ENCODE measurements at regions not wholly inside any gene's neighbourhood (a gene's known extent, or its start where the extent isn't known, plus 50 kb on each side); places are given as distances from the start of the nearest gene placed in this dataset.

DNA sequence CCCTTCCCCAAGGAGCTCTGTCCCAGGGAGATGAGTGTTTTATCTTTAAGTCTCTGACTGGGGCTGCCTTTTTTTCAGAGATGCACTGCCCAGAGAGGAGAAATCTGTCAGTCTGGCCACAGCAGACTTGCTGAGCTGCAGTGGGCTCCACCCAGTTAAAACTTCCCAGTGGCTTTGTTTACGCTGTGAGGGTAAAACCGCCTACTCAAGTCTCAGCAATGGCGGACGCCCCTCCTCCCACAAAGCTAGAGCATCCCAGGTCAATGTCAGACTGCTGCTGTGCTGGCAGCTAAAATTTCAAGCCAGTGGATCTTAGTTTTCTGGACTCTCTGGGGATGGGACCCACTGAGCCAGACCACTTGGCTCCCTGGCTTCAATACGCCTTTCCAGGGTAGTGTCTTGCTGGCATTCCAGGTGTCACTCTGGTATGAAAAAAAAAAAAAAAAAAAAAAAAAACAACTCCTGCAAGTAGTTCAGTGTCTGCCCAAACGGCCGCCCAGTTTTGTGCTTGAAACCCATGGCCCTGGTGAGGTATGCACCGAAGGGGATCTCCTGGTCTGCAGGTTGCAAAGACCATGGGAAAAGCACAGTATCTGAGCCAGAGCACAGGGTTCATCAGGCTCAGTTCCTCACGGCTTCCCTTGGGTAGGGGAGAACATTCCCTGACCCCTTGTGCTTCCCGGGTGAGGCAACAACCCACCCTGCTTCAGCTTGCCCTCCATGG, 1616.1 kb upstream of the ADGRL3 start:
- H3K9me3 ChIP-seq: no peaks in the 10 kb centered on the region
- no peaks in the 10 kb centered on the region for H3K4me1 ChIP-seq
- ATAC-seq: no peak
- no peaks in the 10 kb centered on the region for H3K36me3 ChIP-seq
- H3K27ac ChIP-seq: no peak overlapping the region
- TF ChIP-seq, protein P1, sequence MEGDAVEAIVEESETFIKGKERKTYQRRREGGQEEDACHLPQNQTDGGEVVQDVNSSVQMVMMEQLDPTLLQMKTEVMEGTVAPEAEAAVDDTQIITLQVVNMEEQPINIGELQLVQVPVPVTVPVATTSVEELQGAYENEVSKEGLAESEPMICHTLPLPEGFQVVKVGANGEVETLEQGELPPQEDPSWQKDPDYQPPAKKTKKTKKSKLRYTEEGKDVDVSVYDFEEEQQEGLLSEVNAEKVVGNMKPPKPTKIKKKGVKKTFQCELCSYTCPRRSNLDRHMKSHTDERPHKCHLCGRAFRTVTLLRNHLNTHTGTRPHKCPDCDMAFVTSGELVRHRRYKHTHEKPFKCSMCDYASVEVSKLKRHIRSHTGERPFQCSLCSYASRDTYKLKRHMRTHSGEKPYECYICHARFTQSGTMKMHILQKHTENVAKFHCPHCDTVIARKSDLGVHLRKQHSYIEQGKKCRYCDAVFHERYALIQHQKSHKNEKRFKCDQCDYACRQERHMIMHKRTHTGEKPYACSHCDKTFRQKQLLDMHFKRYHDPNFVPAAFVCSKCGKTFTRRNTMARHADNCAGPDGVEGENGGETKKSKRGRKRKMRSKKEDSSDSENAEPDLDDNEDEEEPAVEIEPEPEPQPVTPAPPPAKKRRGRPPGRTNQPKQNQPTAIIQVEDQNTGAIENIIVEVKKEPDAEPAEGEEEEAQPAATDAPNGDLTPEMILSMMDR (IDR thresholded peaks at IDR 0.05): no peak
- no peaks in the 10 kb centered on the region for H3K27me3 ChIP-seq
- no peak for DNase-seq
- H3K4me3 ChIP-seq: no peak overlapping the region
- intact Hi-C loops (cut with DNase I): no loop called here

DNA sequence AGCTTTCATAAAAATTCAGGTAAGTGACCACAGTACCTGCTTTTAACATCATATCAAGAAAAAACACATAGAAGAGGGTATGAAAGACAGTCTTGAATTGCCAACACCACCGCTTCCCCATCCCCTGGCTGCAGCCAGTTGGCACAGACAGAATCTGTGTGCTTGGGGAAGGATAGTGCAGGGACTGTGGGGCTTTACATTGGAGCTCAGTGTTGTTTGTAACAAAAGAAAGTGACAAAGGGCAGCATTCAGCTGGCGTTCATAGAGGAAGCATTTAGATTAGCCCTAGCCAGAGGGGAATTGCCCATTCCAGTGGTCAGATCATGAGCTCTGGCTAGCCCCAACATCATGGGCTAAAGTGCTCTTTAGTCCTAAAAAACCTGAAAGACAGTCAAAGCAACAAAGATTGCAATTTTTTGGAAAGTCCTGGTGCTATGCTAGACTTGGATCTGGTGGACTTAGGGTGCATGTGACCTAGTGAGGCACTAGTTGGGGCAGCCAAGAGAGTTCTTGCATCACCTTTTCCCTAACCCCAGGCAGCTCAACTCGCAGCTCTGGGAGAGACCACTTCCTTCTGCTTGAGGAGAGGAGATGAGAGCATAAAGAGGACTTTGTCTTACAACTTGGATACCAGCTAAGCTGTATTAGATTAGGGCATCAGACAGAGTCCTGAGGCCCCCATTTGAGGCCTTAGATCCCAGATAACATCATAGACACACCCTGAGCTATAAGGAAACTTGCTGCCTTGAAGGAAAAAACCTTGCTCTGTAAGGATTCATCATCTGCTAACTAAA, 1602.4 kb upstream of the ADGRL3 start:
- TF ChIP-seq, protein P1 (IDR thresholded peaks at IDR 0.05): no peak
- intact Hi-C loops (cut with DNase I): no loop called here
- Histone ChIP-seq H3K9me3 (no peaks in the 10 kb centered on the region), H3K4me1 (no peaks in the 10 kb centered on the region), H3K27ac (no peak overlapping the region), H3K27me3 (no peaks in the 10 kb centered on the region), H3K4me3 (no peak overlapping the region), H3K36me3 (no peaks in the 10 kb centered on the region)
- DNase-seq: peak; percentile 52
- peak; percentile 89 for ATAC-seq

DNA sequence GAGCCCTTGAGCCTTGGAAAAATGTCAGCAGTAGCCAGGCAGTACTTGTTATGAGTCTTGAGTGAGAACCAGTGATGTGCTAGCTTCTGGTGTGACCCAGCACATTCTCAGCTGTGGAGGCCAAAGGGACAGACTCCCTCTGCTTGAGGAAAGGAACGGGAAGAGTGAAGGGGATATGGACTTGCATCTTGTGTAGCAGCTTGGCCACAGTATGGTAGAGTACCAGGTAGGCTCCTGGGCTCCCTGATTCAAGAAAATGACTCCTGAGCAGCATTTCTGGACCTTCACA, 1601.9 kb upstream of the ADGRL3 start:
- H3K4me3 ChIP-seq: no peak overlapping the region
- H3K27me3 ChIP-seq: no peaks in the 10 kb centered on the region
- DNase-seq (peak; percentile 26), ATAC-seq (peak; percentile 93)
- intact Hi-C loops (cut with DNase I): no loop called here
- H3K27ac ChIP-seq: no peak overlapping the region
- TF ChIP-seq, protein P1 (IDR thresholded peaks at IDR 0.05): no peak
- no peaks in the 10 kb centered on the region for H3K9me3 ChIP-seq
- H3K36me3 ChIP-seq: no peaks in the 10 kb centered on the region
- no peaks in the 10 kb centered on the region for H3K4me1 ChIP-seq

DNA sequence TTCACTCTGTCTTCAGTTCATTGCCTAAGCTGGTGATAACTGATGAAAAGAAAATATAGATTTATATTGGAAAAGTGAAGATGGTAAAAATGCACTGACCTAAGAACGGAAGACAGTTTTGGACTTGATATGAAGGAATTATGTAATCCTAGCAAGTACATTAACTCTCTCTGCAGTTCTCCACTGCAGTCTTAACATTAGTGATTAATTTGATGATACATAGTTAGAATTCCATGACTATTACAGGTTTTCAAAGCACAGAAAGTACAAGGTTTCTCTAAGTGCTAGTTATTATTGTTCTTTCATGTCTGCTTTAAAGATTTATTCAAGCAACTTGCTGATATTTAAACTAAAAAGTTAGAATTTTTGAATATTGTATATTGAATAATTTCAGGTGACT, 1591.7 kb upstream of the ADGRL3 start:
- Histone ChIP-seq H3K27me3 (no peaks in the 10 kb centered on the region), H3K9me3 (peaks cover 4% of the 10 kb centered on the region), H3K36me3 (no peaks in the 10 kb centered on the region), H3K4me1 (no peaks in the 10 kb centered on the region), H3K27ac (no peak overlapping the region), H3K4me3 (no peak overlapping the region)
- intact Hi-C loops (cut with DNase I): no loop called here
- ATAC-seq (no peak), DNase-seq (no peak)
- TF ChIP-seq, protein P1 (IDR thresholded peaks at IDR 0.05): no peak

DNA sequence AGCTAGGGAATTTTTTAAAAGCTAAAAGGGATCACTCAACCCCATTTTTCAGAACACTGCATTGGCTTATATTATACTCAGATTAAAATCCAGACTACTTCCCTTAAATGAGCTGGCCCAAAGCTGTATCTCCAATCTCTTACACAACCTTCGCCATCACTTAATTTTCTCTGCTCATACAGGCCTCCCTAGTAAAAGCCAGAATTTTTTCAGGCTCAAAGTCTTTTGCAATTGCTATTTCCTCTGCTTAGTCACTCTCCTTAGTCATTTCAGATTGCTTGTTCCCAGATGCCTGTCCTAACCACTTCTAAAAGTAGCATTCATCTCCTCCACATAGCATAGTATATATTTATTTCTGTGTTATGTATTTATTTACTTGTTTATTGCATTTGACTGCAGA, 1587.9 kb upstream of the ADGRL3 start:
- H3K4me1 ChIP-seq: no peaks in the 10 kb centered on the region
- TF ChIP-seq, protein P1 (IDR thresholded peaks at IDR 0.05): no peak
- no peaks in the 10 kb centered on the region for H3K9me3 ChIP-seq
- H3K27ac ChIP-seq: no peak overlapping the region
- intact Hi-C loops (cut with DNase I): no loop called here
- no peak overlapping the region for H3K4me3 ChIP-seq
- ATAC-seq (no peak), DNase-seq (no peak)
- H3K36me3 ChIP-seq: no peaks in the 10 kb centered on the region
- H3K27me3 ChIP-seq: no peaks in the 10 kb centered on the region
